GM12874 (cell line): ENCODE measurements at regions not wholly inside any gene's neighbourhood (a gene's known extent, or its start where the extent isn't known, plus 50 kb on each side); places are given as distances from the start of the nearest gene placed in this dataset.

Experiments used
- TF ChIP-seq, protein P1 (sequence below): IDR thresholded peaks from 2 replicates; pipeline ENCODE4 v1.5.1; 2011; ENCODE audit warnings: low read depth, mild to moderate bottlenecking, control low read depth, low read length, moderate library complexity; ENCODE audit not compliant: insufficient read depth

DNA sequence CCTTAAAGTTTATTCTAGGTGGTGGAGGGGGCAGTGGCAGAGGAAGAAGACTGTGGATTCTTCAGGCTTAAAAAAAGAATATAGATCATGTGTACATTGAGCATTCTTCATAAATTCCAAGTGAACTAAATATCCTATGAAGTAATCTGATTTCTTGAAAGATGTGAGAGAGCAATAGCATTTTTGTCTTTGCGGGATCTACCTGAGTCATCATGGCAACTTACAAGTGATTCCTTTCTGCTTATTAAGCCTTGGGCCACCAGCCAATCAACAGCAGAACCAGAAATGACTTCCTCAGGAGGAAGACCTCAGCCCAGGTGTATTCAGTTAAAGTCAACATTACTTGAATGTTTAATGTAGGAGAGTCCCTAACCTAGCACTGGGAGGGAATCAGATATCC, 756.9 kb downstream of the TFAP2A start:
- TF ChIP-seq, protein P1, sequence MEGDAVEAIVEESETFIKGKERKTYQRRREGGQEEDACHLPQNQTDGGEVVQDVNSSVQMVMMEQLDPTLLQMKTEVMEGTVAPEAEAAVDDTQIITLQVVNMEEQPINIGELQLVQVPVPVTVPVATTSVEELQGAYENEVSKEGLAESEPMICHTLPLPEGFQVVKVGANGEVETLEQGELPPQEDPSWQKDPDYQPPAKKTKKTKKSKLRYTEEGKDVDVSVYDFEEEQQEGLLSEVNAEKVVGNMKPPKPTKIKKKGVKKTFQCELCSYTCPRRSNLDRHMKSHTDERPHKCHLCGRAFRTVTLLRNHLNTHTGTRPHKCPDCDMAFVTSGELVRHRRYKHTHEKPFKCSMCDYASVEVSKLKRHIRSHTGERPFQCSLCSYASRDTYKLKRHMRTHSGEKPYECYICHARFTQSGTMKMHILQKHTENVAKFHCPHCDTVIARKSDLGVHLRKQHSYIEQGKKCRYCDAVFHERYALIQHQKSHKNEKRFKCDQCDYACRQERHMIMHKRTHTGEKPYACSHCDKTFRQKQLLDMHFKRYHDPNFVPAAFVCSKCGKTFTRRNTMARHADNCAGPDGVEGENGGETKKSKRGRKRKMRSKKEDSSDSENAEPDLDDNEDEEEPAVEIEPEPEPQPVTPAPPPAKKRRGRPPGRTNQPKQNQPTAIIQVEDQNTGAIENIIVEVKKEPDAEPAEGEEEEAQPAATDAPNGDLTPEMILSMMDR, result no peak

DNA sequence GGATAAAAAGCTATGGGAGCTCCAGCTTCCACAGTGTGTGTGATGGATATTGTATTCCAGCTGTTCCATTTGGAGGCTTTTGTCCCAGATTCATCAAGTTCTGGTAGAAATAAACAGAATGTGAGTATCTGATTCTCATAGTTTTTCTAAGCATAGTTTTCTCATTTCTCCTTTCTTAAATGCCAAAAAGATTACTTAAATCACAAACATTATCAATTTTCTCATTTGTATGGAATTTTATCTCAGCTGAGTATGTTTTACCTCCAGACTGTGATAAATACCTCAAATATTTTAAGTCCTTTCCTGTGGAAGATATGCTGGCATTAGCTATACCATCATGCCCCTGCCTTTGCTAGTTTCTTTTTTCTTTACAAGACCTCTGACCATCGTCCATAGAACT, 767.3 kb downstream of the TFAP2A start:
- TF ChIP-seq, protein P1, result no peak

DNA sequence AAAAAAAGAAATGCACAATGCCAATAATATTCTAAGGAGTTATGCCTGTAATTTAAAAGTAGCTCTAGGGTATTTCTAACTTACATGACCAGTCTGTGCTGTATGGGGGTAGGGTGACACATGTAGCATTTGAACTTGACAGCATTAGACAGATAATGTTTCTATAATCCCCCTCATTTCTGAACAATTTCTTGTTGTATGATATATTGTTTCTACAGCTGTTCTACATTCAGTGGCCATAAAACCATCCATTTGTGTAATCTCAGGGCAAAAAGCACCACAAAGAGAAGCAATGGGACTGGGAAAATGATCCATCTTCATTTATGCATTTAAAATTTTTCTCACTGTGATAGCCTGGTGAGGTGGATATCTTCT, 767.8 kb downstream of the TFAP2A start:
- TF ChIP-seq, protein P1, result no peak

DNA sequence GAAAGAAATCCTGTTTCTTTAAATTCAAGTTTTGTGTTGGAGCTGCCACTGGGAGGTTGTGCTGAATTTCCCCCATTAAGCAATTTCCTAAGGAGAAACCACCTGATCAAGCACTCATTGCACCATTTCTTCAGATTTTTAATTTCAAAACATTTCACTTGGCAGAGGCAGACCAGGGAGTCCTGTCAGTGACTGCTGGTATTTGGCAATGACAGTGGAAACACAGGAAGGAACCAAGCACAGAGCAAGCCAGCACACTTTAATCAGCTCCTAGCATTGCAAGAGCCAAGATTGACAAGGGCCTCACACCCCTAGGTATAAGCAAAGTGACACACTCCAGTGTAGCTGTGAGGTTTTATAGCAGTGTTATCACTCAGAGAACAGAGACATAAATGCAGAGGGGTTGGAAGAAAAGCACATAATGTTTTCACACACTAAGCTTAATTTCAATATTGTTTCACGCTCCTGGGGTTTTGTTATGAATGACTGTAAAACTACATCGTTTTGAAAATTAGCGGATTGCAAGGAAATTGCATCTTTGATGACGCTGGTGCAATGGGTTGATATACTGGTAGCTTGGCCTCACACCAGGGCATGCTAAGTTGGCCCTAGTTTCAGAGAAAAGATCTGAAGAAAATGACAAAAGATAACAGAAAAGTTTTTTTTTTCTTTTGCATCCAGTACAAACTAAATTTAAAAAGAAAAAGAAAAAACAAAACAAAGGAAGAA, 768.4 kb downstream of the TFAP2A start:
- TF ChIP-seq, protein P1, result no peak

DNA sequence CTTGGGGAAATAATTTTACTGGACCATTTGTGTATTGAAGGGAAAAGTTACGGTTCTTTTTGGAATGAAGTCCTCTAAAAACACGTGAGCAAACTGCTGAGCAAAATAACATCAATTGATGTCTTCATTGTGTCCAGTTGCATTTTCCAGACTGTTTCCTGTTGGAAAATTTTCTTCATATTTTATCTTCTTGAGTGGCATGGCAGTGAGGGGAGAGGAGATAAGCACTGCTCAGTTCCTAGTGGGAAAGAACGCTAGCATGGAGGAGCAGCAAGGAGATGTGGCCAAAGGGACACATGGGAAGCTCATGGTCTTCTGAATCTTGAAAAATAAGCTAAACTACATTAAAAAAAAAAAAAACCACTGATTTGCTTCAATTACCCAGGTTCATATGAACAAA, 776.0 kb downstream of the TFAP2A start:
- TF ChIP-seq, protein P1, result no peak

DNA sequence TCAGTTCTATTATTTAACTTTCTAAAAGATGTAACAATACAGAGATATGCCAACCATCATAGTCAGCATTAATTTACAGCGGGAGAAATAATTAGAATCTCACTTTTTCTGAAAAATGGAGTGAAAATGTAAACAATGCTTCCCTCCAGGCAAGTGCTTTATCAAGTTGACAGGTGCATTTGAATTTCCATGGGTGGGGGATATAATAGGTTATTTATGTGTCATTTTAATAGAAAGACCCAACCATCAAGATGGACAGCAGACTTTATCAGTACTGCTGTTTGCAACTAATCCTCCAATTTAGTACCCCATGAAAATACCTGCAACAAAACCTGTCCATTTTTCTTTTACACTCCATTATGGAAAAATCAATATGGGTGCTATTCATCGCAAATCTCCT, 780.1 kb downstream of the TFAP2A start:
- TF ChIP-seq, protein P1, result no peak

DNA sequence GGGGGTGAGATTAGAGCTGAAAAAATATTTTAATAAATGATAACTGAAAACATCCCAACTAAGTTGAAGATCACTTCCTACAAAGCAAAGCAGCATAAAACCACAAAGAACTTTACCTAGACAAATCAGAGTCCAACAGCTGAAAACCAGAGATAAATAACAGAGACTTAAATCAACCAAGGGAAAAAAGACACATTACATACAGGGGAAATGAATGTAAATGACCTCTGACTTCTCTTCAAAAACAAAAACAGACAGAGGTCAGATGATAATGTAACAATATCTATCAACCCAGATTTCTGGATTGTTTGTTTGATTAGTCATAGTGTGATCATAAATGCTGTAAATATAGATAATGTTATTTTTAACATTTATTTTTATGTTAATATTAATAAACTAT, 782.8 kb downstream of the TFAP2A start:
- TF ChIP-seq, protein P1, result no peak

DNA sequence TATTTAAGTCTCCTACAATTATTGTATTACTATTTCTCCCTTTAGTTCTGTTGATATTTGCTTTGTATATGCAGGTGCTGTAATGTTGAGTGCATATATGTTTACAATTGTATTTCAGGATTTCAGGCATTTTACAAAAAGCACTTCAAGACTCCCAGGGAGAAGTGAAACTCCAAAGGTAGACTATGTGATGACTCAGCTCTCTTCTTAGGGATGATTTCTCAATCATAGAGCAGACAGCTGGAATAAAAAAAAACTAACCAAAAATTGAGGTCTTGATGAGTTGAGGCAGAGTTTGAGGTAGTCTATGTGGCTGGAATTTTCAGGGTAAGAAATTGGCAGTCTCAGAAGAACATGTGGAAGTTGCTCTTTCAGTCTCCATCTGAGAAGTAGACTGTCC, 786.1 kb downstream of the TFAP2A start:
- TF ChIP-seq, protein P1, result no peak
